Fibroblast of skin of abdomen (primary cell): ENCODE measurements at regions not wholly inside any gene's neighbourhood (a gene's known extent, or its start where the extent isn't known, plus 50 kb on each side); places are given as distances from the start of the nearest gene placed in this dataset.
"Not testable (repeated sequence)": the region's sequence is repeated elsewhere in the genome, so short reads cannot be mapped to it uniquely, and the experiment has no call there.

Experiments
- DNase-seq: peaks from one replicate; pipeline ENCODE4 v3.0.0-alpha.2; 2013

DNA sequence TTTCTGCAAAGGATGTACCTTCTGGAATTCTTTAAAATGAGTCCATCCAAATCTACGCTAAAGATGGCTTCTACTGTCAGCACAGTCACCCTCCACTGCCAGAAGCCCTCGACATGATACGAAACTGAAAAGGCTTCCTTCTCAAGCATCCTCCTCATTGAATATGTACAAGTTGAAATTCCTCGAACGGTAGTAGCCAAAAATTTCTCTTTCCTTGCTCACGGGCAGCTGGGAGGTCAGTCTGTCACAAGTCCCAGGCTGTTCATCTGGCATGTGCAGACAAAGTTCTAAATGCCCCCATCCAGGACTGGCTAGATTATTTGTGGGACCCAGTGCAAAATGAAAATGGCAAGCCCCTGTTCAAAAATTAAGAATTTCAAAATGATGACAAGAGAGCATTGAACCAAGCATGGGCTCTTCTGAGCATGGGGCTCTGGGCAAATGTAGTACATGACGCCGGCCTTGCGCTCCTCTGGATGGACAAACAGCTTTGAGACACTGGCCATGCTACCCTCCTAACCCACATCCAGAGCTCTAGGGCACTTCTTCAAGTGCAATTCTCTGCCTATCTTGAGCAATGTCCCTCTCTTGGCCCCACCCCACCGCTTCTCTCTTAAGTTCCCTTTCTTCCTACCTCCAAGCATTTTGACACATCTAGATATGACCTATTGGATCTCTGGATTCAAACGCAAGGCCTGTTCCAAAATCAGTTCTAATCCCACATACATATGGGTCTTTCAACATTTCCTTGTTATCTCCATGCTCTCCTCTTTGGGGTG, 78.9 kb upstream of the FLT1 start:
- no peak for DNase-seq

DNA sequence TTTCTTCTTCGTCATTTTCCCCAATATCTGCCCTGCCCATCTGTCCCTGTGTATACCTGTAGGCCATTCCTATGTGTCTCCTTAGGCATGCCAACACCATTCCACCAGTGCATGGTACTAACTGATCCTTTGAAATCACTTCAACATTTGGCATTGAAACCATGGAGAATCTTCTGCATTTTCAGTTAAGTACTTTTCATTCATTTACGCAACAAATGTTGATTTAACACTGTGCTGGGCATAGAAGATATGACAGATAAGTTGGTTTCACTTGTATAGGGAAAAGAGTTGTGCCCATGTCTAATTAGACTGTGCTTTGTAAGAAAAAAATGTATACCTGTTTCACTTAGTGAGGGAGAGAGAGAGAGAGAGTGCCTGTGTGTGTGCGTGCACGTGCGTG, 77.9 kb upstream of the FLT1 start:
- DNase-seq: no peak

DNA sequence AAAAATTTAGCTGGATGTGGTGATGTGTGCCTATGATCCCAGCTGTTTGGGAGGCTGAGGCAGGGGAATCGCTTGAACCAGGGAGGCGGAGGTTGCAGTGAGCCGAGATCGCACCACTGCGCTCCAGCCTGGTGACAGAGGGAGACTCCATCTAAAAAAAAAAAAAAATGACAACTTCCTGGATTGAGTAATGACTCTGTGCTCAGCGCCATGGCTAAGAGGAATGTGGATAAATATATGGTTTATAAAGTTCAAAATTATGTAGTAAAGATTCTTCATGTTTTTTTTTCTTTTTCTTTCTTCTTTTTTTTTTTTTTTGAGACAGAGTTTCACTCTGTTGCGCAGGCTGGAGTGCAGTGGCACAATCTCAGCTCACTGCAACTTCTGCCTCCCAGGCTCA, 75.4 kb upstream of the FLT1 start:
- DNase-seq: not testable (repeated sequence)

DNA sequence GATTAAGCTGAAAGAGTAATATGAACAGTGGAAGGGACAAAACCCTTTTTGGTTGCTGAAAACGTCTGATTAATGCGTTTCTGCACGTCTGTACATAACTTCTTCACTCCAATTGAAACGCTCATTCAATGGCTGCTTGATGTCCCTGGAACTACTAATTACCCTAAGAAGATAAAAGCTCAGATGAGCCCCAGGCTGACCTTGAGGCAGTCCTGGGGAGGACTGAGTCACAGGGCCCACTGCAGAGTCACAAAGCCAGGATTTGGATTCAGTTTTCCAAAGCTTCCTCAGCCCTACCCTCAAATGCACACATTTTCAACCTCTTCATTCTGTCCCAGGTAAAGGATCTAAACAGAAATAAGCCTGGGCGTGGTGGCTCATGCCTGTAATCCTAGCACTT, 75.0 kb upstream of the FLT1 start:
- no peak for DNase-seq

DNA sequence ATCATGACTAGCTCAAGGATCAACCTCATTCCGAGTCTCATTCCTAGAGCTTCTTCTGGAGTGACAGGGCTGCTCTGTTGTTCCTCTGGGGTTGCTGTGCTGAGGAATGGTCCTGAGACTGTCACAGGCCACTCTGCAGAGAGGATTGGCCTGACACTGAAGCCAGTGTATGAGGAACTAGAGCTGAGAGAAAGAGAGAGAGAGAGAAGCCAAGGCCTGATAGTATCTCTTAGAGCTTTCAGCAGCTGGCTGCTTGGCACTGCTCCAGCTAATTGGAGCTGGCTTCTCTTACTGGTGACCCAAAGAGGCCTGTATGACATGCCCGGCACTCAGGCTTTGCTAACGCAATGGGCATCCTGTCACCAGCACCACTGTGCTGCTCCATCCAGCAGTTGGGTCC, 73.4 kb upstream of the FLT1 start:
- DNase-seq: no peak

DNA sequence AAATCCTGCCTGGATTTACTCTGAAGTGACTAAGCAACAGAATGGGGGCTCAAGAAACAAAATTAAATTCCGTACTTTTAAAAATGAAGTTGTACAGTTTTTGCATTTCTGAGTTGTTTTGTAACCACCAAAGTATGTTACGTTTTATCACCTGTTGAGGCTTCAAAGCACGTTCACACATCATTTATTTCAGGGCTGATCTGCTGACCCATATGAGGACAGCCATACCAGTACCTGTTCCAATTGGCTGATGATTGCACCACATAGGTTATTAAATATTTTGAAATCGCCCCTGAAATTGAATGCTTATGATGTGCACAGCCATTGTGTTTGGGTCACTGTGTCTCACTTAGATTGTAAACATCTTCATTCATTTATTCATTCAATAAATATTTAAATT, 72.0 kb upstream of the FLT1 start:
- DNase-seq: no peak

DNA sequence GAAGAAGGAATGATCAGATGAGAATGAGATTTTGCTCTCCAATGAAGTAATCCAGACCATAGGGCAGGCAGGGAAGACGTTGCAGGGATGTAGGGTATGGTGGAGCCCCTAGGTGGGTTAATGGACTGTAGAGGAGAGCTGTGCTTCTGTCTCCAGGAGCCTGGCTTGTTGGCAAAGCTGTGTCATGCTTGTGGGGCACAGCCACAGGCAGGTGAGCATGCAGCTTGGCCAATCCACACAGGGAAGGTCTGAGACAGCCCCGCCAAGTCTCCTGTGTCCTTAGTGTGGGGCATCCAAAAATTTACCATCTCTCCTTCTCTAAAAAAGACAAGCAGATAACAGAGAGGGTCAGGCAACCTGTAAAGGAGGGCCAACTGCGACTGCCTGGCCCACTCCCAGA, 71.4 kb upstream of the FLT1 start:
- no peak for DNase-seq

DNA sequence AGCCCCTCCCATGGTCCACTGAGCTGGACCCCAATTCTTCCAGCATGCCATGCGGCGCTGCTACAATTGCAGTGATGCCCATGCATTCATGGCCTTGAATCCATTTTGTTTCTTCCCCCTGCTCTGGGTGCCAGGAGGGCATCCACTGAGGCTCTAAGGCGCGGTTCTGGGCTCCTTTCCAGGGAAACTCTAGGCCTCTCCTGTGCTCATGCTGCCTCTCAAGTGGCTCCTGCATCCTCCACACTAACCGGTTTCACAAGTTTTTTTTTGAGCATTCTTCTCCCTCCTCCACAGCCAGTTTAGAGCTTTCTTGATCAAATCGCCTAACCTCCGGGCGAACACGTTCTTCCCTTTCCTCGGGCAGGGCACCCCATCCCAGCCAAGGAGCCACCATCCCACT, 69.1 kb upstream of the FLT1 start:
- DNase-seq: no peak

DNA sequence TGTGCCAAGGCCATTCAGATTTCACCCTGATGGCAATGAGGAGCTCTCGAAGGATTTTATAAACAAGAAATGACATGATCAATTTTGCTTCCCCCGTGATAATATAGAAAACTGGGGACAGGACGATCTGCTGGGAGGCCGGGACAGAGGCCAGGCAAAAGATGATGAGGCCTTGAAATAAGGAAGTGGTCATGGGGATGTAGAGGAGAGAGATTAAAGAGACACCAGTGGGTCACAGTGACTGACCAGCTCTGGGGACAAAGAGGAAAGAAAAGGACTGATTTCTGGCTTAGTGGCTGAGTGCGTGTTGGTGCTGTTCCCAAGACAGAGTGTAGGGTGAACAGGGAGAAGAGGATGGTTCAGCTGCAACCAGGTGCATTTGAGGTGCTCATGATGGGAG, 68.7 kb upstream of the FLT1 start:
- DNase-seq: no peak

DNA sequence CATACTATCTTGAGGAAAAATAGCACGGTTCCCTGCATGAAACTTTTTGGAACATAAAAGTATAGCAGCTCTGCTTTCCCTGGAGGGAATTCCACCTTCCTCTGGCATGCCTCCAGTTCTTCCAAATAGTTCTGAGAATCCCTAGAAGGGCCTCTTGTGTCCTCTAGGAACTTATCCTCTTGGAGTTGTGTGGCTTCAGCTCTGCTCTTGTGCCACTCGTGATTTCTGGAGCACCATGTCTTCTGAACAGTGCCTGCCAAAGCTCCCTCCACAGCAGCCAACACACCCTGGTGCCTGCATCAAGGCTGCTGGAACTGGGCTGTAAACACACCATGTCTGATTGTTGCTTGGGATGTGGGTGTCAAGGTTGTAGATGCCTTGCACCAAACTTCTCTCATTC, 65.7 kb upstream of the FLT1 start:
- no peak for DNase-seq

DNA sequence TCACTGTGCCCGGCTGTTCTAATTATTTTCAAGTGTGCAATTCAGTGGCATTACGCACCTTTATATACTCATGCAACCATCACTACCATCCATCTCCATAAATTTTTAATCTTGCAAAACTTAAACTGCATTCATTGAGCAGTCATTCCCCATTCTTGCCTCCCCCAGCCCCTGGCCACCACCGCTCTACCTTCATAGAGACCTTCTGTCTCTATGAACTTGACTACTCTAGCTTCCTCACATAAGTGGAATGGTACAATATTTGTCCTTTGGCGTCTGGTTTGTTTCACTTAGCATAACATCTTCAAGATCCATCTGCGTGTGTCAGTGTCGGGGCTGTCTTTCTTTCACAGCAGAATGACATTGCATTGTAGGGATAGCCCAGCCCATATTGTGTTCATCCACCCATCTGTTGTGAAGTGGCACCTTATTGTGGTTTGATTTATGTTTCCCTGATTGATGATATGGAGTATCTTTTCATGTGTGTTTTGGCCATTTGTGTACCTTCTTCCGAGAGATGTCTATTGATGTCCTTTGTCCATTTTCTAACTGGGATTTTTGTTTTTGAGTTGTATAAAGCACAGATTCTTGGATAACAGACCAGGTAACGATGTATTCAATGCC, 64.8 kb upstream of the FLT1 start:
- no peak for DNase-seq

DNA sequence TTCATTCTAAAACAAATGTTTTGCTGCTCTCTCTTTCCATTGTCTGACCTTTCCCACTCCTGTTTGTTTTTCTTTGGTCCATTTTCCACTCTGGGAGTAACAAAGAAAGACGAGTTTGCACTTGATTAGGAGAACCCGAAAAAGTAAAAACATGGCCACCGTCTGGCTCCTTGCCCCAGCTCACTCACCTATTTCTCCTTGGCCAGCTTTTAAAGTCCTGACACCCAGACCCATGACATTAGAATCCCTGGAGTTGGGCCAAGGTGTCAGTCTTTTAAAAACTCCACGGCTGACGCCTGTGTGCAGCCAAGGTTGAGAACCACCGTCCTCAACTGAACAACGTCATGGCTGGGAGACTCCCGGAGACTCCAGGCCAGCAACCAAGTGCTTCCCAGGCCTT, 63.6 kb upstream of the FLT1 start:
- no peak for DNase-seq

DNA sequence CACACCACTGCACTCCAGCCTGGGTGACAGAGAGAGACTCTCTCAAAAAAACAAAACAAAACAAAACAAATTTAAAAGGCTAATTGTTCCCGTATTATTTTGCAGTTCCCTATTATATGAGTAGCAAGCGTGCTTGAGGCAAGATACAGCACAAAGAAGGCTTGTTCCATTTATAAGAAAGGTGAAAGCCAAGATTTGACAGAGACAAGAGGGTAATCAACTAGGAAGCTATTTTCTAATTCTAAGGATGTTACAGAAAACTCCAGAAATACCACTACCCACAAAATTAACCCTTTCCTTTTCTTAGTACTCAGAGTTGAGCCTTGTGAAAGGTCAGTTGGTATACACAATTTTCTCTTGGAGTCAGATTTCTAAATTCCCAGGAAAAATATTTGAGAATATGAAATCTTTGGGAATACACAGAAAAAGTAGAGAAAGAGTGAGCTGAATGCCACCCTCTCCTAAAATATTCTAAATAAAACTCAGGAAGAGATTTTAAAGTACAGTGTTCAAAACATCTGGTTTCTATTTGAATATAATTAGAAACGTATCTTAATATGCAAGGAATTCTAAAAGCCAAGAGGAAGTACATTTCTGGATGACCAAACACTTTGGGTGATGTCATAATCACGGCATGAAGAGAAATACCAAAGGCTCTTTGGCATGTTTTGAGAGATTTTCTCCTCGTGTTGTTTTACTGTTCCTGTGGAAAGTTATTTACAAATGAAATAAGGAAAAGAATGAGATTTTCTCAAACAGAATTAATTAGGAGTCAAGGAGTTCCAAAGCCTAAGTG, 63.0 kb upstream of the FLT1 start:
- peak; percentile 96 for DNase-seq

DNA sequence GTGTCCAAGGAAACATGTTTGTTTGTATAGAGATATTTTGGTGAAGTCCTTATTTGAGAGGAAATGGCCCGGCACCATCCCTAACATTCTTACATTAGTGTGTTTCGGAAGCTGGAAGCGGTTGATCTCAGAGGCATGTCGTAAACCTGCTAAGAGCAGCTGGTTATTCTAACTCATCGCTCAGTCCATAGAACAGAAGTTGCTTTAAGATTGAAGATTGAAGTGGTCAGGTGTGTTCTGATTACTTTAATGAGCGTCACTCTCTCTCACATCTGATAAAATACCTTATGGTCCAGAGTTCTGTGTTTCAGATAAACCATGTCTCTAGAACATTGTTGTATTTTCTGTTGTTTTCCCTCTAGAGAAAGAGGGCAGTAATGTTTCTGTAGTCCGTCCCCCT, 60.2 kb upstream of the FLT1 start:
- no peak for DNase-seq

DNA sequence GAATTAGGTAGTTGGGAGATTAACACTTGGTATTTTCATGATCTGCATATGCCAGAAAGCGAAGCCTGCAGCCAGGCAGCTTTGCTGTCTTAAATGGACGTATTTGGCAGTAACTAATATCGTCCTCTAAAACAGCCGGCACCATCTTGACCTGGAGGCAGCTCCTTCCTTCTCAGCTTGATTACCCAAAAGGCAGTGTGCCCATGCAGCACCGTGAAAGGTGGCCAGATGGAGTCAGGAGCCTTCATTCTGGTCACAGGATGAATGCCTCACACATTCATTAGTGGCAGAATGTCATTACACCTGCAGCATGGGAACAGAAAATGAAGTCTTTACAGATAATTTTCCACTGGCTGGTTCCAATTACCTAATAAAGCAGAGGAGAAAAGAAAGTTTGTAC, 59.0 kb upstream of the FLT1 start:
- DNase-seq: no peak

DNA sequence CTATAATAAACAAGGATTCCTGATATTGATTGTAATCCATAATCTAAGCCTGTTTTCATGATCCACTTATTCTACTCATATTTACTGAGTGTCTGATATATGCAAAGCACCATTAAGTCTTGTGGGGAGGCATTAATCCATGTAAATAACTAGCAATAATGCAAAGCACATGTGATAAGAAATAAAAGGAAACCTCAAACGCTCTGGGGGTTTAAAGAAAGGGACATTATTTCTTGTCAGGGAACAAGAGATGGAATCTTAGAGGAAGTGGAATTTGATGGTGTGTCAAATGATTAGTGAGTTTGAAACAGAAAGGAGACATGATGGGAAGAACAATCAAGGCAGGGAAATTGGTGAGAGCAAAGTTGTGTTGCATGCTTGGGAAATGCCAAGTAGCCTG, 57.4 kb upstream of the FLT1 start:
- no peak for DNase-seq

DNA sequence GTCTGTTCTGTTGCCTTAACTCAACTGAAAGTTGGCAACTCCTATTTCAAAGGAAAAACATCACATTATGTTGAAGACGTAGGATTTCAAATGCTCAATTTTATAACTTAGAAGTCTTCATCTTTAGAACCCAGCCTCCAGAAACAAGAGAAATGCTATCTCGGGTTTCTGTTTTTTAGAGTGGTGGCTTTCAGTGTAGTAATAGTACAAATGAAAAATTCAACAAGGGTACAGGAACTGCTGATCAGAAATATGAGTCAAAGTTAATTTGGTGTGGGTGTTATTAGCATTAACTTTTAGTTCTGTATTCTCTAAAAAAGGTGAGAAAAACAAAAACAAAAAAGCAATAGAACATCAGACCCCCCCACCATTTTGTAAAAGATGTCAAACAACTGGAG, 56.6 kb upstream of the FLT1 start:
- no peak for DNase-seq

DNA sequence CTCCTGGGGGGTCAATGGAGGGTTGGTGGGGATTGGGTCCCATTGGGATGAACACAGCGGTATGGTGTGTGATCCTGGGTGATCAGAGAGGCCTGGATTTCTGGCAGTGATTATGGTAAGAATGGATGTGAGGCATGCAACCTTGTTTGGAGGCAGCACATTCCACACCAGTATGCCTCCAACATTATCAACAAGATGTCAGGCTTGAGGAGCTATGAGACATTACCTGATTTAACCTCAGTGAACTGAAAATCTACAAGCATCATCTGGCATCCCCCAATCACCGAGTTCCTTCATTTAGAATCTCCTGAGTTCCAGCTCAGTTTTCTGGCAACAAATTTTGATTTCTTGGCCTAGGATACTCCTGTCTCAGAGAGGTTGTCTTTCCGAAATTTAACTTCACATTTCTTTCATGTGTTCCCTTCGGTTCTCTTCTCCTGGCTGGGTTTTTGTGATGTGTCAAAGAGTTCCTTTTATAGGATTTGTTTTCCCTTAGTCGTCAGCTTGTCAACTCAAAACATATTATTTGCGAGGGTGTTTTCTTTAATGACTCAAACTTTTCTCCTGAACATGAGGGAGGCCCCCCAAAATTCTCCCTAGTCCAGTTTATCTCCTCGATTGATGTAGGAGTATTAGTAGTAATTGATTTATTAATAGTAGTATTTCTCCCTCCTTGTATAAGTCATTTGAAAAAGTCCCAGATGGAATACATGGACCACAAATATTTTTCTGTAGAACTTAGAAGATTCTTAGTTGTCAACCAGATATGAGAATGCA, 56.0 kb upstream of the FLT1 start:
- DNase-seq: no peak

DNA sequence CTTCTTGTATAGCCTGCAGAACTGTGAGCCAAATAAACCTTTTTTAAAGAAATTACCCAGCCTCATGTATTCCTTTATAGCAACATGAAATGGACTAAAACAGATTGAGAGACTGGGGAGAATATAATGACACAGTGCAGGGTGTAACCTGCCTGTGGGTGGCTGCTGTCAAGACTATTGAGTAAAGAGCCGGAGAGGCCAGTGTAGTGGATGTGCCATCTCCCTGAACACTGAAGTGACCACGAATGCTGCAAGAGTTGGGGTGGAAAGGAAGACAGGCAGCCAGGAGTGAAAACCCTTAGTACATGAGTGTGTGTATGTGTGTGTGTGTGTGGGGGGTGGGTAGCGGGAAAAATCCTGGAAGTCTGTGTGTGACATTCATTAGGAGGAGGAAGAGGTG, 55.2 kb upstream of the FLT1 start:
- no peak for DNase-seq

DNA sequence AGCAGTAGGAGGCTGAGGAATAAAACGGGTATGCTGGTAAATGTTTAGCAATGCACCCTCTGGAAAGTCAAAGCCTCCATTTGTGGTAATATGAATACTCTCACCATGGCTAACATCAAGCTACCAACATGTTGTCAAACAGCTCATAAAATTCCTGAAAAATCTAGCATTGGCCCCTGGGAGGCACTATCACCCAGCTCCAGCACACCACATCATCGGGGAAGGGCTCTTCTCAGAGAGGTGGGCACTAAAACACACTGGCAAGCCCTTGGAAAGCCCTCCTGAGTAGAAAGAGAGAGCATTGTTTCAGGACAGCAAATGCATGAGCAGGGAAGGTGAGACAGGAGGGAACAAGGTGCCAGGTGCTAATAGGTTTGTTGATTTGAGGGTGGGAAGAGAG, 53.9 kb upstream of the FLT1 start:
- DNase-seq: no peak

DNA sequence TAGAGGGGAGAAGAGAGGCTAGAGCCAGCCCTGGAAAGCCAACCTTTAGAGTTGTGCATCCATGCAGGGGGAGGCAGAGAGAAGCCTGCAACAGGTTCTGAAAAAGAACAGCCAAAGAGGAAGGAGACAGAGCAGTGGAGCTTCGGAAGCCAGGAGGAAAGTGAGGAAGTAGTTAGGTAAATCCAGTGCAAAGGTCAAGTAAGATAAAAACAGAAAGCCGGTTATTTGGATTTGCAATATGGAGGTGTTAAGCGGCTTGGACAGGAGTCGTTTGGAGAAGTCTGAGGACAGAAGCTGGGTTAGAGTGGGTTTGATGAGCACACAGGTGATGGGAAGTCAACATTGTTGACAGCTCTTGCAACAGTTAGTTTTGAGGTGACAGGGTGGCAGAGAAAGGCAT, 53.5 kb upstream of the FLT1 start:
- DNase-seq: no peak

DNA sequence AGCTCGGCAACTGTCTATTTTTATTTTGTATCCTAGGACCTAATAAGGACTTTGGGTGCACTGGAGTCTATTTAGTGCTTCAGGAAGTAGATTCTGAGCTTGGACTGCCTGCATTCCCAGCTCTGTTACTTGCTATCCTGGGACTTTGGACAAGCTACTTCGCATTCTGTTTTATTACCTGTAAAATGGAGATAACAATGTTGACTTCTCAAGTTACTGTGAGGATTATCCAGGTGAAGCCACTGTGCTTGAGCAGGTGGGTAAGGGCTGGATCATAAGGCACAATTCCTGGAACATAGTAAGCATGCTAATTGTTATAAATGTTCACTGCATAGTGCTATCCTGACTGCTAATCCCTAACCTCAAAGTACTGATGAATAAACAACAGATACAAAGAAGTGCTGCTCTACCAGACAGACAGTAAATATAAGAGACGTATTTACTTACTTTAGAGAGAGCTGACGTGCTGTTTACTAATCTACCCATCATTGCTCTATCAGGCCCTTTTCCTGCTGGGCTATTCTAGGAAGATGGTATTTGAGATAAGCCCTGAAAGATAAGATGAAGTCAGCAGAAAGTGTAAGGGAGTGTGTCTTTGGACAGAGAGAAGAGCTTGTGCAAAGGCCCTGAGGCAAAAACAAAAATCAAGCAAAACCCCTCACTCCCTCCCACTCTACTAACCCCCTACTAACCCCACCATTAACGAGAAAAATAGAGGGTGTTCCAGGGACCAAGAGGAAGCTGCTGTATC, 50.8 kb upstream of the FLT1 start:
- no peak for DNase-seq
